ENCODE measurements at regions not wholly inside any gene's neighbourhood (a gene's known extent, or its start where the extent isn't known, plus 50 kb on each side); places are given as distances from the start of the nearest gene placed in this dataset.
A peak's percentile ranks its signal among the peaks of the same experiment; 100 is the strongest.

DNA sequence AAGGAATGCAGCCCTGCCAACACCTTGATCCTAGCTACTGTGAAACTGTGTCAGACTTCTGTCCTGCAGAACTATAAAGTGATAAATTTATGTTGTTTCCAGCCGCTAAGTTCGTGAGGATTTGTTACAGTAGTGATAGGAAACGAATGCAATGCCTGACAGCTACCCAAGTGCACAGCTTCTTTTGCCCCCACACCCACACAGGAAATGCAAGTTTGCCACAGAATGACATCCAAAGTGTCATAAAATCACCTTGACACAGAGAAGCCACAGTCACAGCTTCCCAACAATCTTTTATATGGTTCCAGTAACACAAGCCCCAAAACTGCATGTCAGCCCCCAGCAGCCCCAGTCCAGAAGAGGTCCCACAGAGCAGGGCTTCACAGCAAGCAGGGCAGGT, 216.9 kb upstream of the S100G start:
- H3K4me3 ChIP-seq (ENCODE audit: control insufficient read depth, low read depth, low read length): no peak overlapping the region
- TF ChIP-seq, protein P1, sequence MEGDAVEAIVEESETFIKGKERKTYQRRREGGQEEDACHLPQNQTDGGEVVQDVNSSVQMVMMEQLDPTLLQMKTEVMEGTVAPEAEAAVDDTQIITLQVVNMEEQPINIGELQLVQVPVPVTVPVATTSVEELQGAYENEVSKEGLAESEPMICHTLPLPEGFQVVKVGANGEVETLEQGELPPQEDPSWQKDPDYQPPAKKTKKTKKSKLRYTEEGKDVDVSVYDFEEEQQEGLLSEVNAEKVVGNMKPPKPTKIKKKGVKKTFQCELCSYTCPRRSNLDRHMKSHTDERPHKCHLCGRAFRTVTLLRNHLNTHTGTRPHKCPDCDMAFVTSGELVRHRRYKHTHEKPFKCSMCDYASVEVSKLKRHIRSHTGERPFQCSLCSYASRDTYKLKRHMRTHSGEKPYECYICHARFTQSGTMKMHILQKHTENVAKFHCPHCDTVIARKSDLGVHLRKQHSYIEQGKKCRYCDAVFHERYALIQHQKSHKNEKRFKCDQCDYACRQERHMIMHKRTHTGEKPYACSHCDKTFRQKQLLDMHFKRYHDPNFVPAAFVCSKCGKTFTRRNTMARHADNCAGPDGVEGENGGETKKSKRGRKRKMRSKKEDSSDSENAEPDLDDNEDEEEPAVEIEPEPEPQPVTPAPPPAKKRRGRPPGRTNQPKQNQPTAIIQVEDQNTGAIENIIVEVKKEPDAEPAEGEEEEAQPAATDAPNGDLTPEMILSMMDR (conservative IDR thresholded peaks at IDR 0.05; ENCODE audit: control insufficient read depth, insufficient read depth, low read depth, low read length): no peak
- no peak for DNase-seq (ENCODE audit: low read depth)

DNA sequence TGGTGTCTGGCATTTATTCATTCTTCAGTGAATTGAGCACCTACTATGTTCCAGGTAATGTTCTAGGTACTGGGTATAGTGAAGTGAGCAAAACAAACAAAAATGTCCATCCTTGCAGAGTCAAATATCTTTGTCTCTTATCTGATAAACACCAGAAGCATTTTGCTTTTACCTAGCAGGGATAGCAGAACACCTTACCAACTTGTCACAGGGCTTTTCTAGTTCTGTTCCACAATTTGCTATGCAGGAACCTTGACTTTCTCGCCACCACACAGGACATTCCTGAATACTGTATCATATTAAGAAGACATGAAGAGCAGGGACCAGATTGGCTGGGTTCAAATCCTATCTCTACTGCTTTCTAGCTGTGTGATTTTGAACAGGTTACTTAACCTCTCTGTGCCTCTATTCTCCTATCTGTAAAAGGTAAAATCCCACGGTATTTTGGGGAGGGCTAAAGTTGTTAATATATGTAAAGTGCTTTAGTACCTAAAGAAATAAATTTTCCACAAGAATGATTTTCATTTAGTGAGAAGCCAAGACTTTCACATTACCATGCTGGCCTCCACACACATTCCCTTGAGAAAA, 214.5 kb upstream of the S100G start:
- no peak for DNase-seq (ENCODE audit: low read depth)
- TF ChIP-seq, protein P1 (conservative IDR thresholded peaks at IDR 0.05; ENCODE audit: control insufficient read depth, insufficient read depth, low read depth, low read length): no peak

DNA sequence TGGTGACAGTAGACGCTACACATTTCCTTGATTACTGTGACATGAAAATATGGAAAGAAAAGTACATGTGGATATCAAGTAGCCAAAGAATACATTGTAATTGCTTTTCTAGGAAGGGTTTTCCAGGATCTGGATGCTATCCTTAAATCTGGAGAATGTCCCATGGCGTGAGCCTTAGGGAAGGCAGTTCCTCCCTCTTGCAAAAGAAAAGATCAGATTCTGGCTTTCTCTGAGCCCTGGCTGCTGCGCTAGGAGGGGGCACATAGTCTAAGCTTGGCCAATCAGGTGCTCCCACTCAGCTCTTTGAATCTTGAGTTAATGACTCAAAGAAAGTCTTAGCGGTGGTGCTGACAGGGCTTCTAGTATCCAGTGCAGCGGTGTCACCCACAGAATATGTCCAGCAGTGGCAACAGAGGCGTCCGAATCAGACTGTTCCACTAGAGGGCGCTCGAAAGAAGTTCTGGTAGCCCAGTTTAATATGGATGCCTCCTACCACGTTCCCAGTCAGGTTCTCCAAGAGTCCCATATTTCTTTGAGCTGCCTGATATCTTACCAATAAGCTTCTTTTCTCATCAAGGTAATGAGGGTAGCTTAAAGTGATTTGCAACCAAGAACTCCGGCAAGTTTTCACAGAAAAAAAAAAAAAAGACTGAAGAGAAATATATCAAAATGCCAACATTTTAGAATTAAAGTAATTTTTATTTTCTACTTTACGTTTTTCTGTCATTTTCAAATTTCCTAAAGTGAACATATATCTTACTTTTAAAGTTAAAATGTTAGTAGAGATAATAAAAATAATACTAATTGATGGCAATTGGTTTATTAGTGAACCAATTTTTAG, 213.4 kb upstream of the S100G start:
- peak; percentile 81 for DNase-seq (ENCODE audit: low read depth)
- no peak overlapping the region for H3K4me3 ChIP-seq (ENCODE audit: control insufficient read depth, low read depth, low read length)
- TF ChIP-seq, protein P1 (conservative IDR thresholded peaks at IDR 0.05; ENCODE audit: control insufficient read depth, insufficient read depth, low read depth, low read length): peak; percentile 75

More for the DNA sequence above, 214.5 kb upstream of the S100G start:
- H3K4me3 ChIP-seq (ENCODE audit: control insufficient read depth, low read depth, low read length): no peak overlapping the region

DNA sequence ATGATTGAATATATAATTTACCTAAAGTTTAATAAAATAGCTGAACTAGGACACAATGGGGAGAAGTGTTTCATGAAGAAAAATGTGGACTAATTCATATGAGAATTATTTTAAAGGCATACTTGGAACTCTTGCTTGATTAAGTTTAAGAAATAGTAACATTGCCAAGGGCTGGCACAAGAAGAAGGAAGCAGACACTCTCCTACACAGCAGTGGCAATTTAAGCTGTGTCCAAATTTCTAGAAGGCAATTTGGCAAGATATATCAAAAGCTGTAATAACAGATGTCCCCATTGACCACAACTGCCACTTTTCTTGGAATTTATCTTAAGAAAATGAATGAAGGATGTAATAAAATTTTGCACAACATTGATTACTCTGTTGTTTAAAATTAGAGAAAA, 209.5 kb upstream of the S100G start:
- H3K4me3 ChIP-seq (ENCODE audit: control insufficient read depth, low read depth, low read length): no peak overlapping the region
- no peak for DNase-seq (ENCODE audit: low read depth)
- TF ChIP-seq, protein P1 (conservative IDR thresholded peaks at IDR 0.05; ENCODE audit: control insufficient read depth, insufficient read depth, low read depth, low read length): no peak

DNA sequence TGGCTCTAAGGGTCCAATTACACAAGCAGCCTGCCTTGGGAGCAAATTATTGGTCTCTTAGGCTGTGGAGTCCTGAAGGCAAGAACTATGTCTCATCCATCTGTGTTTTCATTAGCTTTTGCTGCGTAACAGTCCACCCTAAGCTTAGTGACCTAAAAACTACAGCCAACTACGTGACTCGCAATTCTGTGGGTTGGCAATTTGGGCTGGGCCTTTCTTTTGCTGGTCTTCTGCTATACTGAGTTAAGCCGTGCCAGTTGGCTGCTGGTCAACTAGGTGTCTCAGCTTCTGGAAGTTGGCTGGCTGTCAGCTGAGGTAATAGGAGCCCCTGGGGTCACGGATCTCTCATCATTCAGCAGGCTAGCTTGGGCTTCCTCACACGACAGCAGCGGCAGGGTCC, 205.6 kb upstream of the S100G start:
- no peak overlapping the region for H3K4me3 ChIP-seq (ENCODE audit: control insufficient read depth, low read depth, low read length)
- TF ChIP-seq, protein P1 (conservative IDR thresholded peaks at IDR 0.05; ENCODE audit: control insufficient read depth, insufficient read depth, low read depth, low read length): no peak
- peak; percentile 81 for DNase-seq (ENCODE audit: low read depth)

DNA sequence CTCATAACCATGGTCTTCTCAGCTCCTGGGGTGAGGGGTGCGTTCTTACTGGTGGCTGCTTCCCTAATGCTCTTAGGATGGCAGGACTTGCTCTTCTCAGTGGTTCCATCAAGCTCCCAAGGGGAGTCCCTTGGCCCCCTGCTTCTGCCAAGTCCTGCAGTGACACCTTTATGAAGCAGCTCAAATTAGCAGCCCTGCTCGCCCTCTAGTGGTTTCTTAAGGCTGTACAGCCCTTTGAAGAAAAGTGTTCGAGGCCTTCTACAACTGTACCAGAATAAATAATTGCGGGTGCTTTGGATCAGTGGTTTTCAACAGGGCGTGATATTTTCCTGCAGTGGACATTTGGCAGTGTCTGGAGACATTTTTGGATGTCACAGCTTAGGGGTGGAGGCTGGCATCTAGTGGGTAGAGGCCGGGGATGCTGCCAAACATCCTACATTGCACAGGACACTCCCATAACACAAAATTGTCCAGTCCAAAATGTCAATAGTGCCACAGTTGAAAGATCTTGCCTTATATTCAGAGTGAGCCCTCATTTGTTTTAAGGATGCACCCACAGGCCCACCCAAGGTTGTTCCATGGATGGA, 204.7 kb upstream of the S100G start:
- H3K4me3 ChIP-seq (ENCODE audit: control insufficient read depth, low read depth, low read length): no peak overlapping the region
- TF ChIP-seq, protein P1 (conservative IDR thresholded peaks at IDR 0.05; ENCODE audit: control insufficient read depth, insufficient read depth, low read depth, low read length): peak; percentile 68
- peak; percentile 39 for DNase-seq (ENCODE audit: low read depth)
